Gastroesophageal sphincter (tissue), 4 donors: ENCODE measurements at regions not wholly inside any gene's neighbourhood (a gene's known extent, or its start where the extent isn't known, plus 50 kb on each side); places are given as distances from the start of the nearest gene placed in this dataset.

Source experiments
- ATAC-seq: fragments of 150-250 bp; one replicate; pipeline ENCODE4 v1.9.1; 2016; ENCODE audit warnings: mild to moderate bottlenecking, moderate library complexity
- H3K27ac ChIP-seq, 4 donors: fragments of 200-600 bp; sonication (generic) in 3 of 4; 1 replicate in 3 of 4; 2 replicates in 1 of 4; pipeline ENCODE4 v1.5.1; 2016 to 2019
- H3K27me3 ChIP-seq: fragments of 200-600 bp; sonication (generic); one replicate; pipeline ENCODE4 v1.5.1; 2019
- H3K36me3 ChIP-seq, 2 donors: fragments of 200-600 bp; sonication (generic); one replicate each; pipeline ENCODE4 v1.5.1; 2019; ENCODE audit warnings: control low read depth in 1 of 2
- H3K4me1 ChIP-seq, 3 donors: fragments of 200-600 bp; sonication (generic); 1 replicate in 2 of 3; 2 replicates in 1 of 3; pipeline ENCODE4 v1.5.1; 2016 to 2019; ENCODE audit warnings: control low read depth in 2 of 3
- H3K4me3 ChIP-seq, 2 donors: fragments of 200-600 bp; sonication (generic); one replicate each; pipeline ENCODE4 v1.5.1; 2019; ENCODE audit warnings: mild to moderate bottlenecking in 1 of 2, moderate library complexity in 1 of 2
- H3K9me3 ChIP-seq, 3 donors: fragments of 200-600 bp; sonication (generic); one replicate each; pipeline ENCODE4 v1.5.1; 2017 to 2019; ENCODE audit warnings: control low read depth in 2 of 3
- EP300 ChIP-seq: sonication (generic); formaldehyde crosslinking; IDR thresholded peaks from one replicate; pipeline ENCODE4 v1.6.1; 2017; ENCODE audit warnings: antibody characterized with exemption, mild to moderate bottlenecking
- POLR2A ChIP-seq, 2 donors: fragments of 450-650 bp; IDR thresholded peaks; one replicate each; pipeline ENCODE4 v1.6.1; 2017; ENCODE audit warnings: antibody characterized with exemption in 2 of 2, mild to moderate bottlenecking in 2 of 2, moderate library complexity in 1 of 2
- POLR2AphosphoS5 ChIP-seq: sonication (generic); formaldehyde crosslinking; IDR thresholded peaks from one replicate; pipeline ENCODE4 v1.6.1; 2017; ENCODE audit warnings: antibody characterized with exemption
- WGBS, 2 donors: methylation state at CpG; one replicate each; pipeline ENCODE4 v1.1.5; 2018; ENCODE audit warnings: low coverage in 1 of 2; 5-methylcytosine and 5-hydroxymethylcytosine counted together
- TF ChIP-seq, protein P1 (sequence below), 4 experiments: fragments of 200-600 bp in 2 of 4; fragments of 450-650 bp in 2 of 4; sonication (generic) in 1 of 4; IDR thresholded peaks; one replicate each; pipeline ENCODE4 v1.5.1; 2017 to 2019; ENCODE audit warnings: antibody characterized with exemption in 4 of 4, mild to moderate bottlenecking in 2 of 4, moderate library complexity in 2 of 4

GRCh38 chr6:158868890-158869825 is 50.0 kb upstream of the EZR start:
- H3K27me3 ChIP-seq: no peaks in the 10 kb centered on the region
- ATAC-seq: peak; percentile 95
- TF ChIP-seq POLR2AphosphoS5 (peak; percentile 60), EP300 (no peak), POLR2A (IDR thresholded peaks at IDR 0.05) (peak in 1 of 2 donors; percentile 39)
- TF ChIP-seq, protein P1, sequence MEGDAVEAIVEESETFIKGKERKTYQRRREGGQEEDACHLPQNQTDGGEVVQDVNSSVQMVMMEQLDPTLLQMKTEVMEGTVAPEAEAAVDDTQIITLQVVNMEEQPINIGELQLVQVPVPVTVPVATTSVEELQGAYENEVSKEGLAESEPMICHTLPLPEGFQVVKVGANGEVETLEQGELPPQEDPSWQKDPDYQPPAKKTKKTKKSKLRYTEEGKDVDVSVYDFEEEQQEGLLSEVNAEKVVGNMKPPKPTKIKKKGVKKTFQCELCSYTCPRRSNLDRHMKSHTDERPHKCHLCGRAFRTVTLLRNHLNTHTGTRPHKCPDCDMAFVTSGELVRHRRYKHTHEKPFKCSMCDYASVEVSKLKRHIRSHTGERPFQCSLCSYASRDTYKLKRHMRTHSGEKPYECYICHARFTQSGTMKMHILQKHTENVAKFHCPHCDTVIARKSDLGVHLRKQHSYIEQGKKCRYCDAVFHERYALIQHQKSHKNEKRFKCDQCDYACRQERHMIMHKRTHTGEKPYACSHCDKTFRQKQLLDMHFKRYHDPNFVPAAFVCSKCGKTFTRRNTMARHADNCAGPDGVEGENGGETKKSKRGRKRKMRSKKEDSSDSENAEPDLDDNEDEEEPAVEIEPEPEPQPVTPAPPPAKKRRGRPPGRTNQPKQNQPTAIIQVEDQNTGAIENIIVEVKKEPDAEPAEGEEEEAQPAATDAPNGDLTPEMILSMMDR (IDR thresholded peaks at IDR 0.05): no peak
- no peaks in the 10 kb centered on the region for H3K9me3 ChIP-seq
- 18 to 29% methylated on average over 5 to 20 of the region's 45 CpGs for WGBS, 2 donors
- H3K4me1 ChIP-seq: peaks cover 0 to 16% (median 0%) of the 10 kb centered on the region in 3 donors
- peak overlapping the region; percentile 8 to 53 for H3K4me3 ChIP-seq
- peak overlapping the region; percentile 88 to 92 (median 90) for H3K27ac ChIP-seq
- H3K36me3 ChIP-seq: no peaks in the 10 kb centered on the region
